HL-60 (cell line): ENCODE measurements at regions not wholly inside any gene's neighbourhood (a gene's known extent, or its start where the extent isn't known, plus 50 kb on each side); places are given as distances from the start of the nearest gene placed in this dataset.

Experiments
- DNase-seq, 2 experiments: peaks; one replicate each; pipeline ENCODE4 v3.0.0-alpha.2; 2010 to 2020; ENCODE audit warnings: low read depth in 1 of 2, low spot score in 1 of 2
- H3K27ac ChIP-seq: fragments of 250-450 bp; sonication (Bioruptor Pico); replicated peaks from 2 replicates; pipeline ENCODE4 v1.5.1; 2020; ENCODE audit warnings: mild to moderate bottlenecking, moderate library complexity
- H3K27me3 ChIP-seq: fragments of 250-450 bp; sonication (Bioruptor Pico); 2 replicates; pipeline ENCODE4 v1.5.1; 2021; ENCODE audit warnings: mild to moderate bottlenecking, moderate library complexity; ENCODE audit not compliant: insufficient read depth, poor library complexity, severe bottlenecking
- H3K4me3 ChIP-seq: replicated peaks from 2 replicates; pipeline ENCODE4 v1.5.1; 2011; ENCODE audit warnings: mild to moderate bottlenecking, control low read depth, low read length; ENCODE audit not compliant: insufficient read depth
- CTCF ChIP-seq: IDR thresholded peaks from one replicate; pipeline ENCODE4 v1.5.1; 2011; ENCODE audit warnings: low read length, control low read depth, inconsistent platforms; ENCODE audit not compliant: insufficient read depth
- GABPA ChIP-seq: IDR thresholded peaks from 2 replicates; pipeline ENCODE4 v1.6.1; 2012; ENCODE audit warnings: low read depth
- POLR2AphosphoS5 ChIP-seq: IDR thresholded peaks from 2 replicates; pipeline ENCODE4 v1.6.1; 2012; ENCODE audit warnings: low read depth
- REST ChIP-seq: IDR thresholded peaks from 2 replicates; pipeline ENCODE4 v1.6.1; 2012; ENCODE audit warnings: low read depth; ENCODE audit not compliant: insufficient replicate concordance
- SPI1 ChIP-seq: IDR thresholded peaks from 2 replicates; pipeline ENCODE4 v1.6.1; 2012; ENCODE audit warnings: low read depth, mild to moderate bottlenecking, borderline replicate concordance

- TF ChIP-seq REST (no peak), POLR2AphosphoS5 (no peak), CTCF (no peak), SPI1 (no peak), GABPA (no peak)
- DNase-seq = no peak
Measured at GRCh38 chr4:13893987-13894386, 266.5 kb upstream of the BOD1L1 start.

GRCh38 chr4:13900780-13901179 is 273.3 kb upstream of the BOD1L1 start:
- TF ChIP-seq SPI1 = no peak
- TF ChIP-seq POLR2AphosphoS5 = no peak
- no peak for TF ChIP-seq REST
- no peak for TF ChIP-seq CTCF
- no peak for TF ChIP-seq GABPA
- no peak for DNase-seq
- Histone ChIP-seq H3K27me3 (no peaks in the 10 kb centered on the region), H3K4me3 (no peak overlapping the region), H3K27ac (no peak overlapping the region)

More at GRCh38 chr4:13893987-13894386, 266.5 kb upstream of the BOD1L1 start:
- no peak overlapping the region for H3K27ac ChIP-seq
- no peak overlapping the region for H3K4me3 ChIP-seq
- no peaks in the 10 kb centered on the region for H3K27me3 ChIP-seq

- Histone ChIP-seq H3K27me3 (no peaks in the 10 kb centered on the region), H3K27ac (no peak overlapping the region), H3K4me3 (no peak overlapping the region)
- TF ChIP-seq REST (no peak), GABPA (no peak), CTCF (no peak), POLR2AphosphoS5 (no peak), SPI1 (no peak)
- DNase-seq = no peak
Measured at GRCh38 chr4:13902146-13902545, 274.6 kb upstream of the BOD1L1 start.
